ENCODE measurements at regions not wholly inside any gene's neighbourhood (a gene's known extent, or its start where the extent isn't known, plus 50 kb on each side); places are given as distances from the start of the nearest gene placed in this dataset.

DNA sequence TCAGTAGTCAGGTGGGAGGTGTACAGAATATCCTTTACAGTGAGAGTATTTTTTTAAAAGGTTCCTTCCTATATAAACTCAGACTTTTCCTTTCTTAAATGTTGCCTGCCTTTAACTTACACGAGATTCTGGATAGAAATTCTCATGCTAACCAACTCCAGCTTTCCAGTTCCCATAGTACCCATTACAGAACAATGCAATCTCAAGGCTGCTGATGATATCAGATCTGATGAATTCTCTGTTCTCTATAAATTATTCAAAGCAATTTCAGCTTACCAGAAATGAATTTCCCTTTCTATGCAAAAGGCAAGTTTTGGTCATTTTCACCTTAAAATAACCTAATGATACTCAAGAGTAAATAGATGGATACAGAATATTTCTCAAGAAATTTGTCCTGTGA lies 90.3 kb downstream of the NUDT12 start:
- TF ChIP-seq, protein P1, sequence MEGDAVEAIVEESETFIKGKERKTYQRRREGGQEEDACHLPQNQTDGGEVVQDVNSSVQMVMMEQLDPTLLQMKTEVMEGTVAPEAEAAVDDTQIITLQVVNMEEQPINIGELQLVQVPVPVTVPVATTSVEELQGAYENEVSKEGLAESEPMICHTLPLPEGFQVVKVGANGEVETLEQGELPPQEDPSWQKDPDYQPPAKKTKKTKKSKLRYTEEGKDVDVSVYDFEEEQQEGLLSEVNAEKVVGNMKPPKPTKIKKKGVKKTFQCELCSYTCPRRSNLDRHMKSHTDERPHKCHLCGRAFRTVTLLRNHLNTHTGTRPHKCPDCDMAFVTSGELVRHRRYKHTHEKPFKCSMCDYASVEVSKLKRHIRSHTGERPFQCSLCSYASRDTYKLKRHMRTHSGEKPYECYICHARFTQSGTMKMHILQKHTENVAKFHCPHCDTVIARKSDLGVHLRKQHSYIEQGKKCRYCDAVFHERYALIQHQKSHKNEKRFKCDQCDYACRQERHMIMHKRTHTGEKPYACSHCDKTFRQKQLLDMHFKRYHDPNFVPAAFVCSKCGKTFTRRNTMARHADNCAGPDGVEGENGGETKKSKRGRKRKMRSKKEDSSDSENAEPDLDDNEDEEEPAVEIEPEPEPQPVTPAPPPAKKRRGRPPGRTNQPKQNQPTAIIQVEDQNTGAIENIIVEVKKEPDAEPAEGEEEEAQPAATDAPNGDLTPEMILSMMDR (IDR thresholded peaks at IDR 0.05): no peak
- TF ChIP-seq POLR2A (IDR thresholded peaks at IDR 0.05): no peak
